Esophagus muscularis mucosa (tissue), 4 donors: ENCODE measurements at regions not wholly inside any gene's neighbourhood (a gene's known extent, or its start where the extent isn't known, plus 50 kb on each side); places are given as distances from the start of the nearest gene placed in this dataset.

ENCODE experiments used
- EP300 ChIP-seq: sonication (generic); formaldehyde crosslinking; IDR thresholded peaks from one replicate; pipeline ENCODE4 v1.6.1; 2017; ENCODE audit warnings: antibody characterized with exemption
- POLR2A ChIP-seq: fragments of 450-650 bp; IDR thresholded peaks from one replicate; pipeline ENCODE4 v1.6.1; 2017; ENCODE audit warnings: antibody characterized with exemption, moderate library complexity, mild to moderate bottlenecking, low read depth
- POLR2AphosphoS5 ChIP-seq, 2 donors: sonication (generic); formaldehyde crosslinking; IDR thresholded peaks; one replicate each; pipeline ENCODE4 v1.6.1; 2017; ENCODE audit warnings: antibody characterized with exemption in 2 of 2
- TF ChIP-seq, protein P1 (sequence below), 3 experiments: fragments of 200-600 bp in 2 of 3; fragments of 450-650 bp in 1 of 3; sonication (generic) in 2 of 3; IDR thresholded peaks; one replicate each; pipeline ENCODE4 v1.5.1; 2017 to 2019; ENCODE audit warnings: antibody characterized with exemption in 3 of 3, mild to moderate bottlenecking in 2 of 3, moderate library complexity in 1 of 3

DNA sequence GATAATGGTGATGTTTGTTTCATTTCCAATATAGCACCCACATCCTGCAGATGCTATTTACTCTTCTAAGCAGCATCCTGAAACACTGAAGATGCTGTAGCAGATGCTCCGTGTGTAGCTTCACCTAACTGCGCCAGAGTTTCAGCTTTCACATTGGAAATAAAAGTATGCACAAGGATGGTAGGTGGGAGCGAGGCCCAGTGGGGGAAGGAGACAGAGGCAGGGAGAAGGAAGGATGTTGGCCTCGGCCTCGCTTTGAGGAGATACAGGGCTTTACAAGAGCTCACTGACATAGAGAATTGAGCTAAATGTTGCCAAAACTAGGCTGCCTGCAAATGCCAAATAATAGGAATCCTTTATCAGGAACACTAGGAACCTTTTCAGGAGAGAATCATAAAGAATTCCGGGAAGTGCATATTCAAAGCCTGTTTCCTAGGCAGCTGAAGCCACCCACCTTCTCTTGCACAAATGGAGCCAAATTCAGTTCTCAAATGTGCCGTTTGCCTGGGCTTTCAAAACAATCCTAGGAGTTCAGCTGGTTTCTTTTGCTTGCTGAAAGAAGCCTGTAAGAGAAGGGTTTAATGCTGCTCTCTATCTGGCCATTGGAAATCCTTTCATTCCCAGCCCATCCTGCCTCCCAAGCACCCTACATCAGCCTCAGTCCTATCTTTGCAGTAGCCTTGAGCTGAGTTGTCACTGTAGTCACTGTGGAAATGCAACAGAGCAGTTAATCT lies 135.4 kb upstream of the ATP1B1 start:
- TF ChIP-seq, protein P1, sequence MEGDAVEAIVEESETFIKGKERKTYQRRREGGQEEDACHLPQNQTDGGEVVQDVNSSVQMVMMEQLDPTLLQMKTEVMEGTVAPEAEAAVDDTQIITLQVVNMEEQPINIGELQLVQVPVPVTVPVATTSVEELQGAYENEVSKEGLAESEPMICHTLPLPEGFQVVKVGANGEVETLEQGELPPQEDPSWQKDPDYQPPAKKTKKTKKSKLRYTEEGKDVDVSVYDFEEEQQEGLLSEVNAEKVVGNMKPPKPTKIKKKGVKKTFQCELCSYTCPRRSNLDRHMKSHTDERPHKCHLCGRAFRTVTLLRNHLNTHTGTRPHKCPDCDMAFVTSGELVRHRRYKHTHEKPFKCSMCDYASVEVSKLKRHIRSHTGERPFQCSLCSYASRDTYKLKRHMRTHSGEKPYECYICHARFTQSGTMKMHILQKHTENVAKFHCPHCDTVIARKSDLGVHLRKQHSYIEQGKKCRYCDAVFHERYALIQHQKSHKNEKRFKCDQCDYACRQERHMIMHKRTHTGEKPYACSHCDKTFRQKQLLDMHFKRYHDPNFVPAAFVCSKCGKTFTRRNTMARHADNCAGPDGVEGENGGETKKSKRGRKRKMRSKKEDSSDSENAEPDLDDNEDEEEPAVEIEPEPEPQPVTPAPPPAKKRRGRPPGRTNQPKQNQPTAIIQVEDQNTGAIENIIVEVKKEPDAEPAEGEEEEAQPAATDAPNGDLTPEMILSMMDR (IDR thresholded peaks at IDR 0.05): no peak
- TF ChIP-seq POLR2A (no peak), POLR2AphosphoS5 (IDR thresholded peaks at IDR 0.05) (no peak), EP300 (no peak)
